Lower leg skin (tissue), 3 donors: ENCODE measurements at regions not wholly inside any gene's neighbourhood (a gene's known extent, or its start where the extent isn't known, plus 50 kb on each side); places are given as distances from the start of the nearest gene placed in this dataset.

Experiments used
- POLR2A ChIP-seq, 2 donors: fragments of 450-650 bp; IDR thresholded peaks; one replicate each; pipeline ENCODE4 v1.6.1; 2016 to 2017; ENCODE audit warnings: antibody characterized with exemption in 2 of 2, mild to moderate bottlenecking in 1 of 2, moderate library complexity in 1 of 2
- TF ChIP-seq, protein P1 (sequence below), 3 donors: fragments of 450-650 bp; IDR thresholded peaks; one replicate each; pipeline ENCODE4 v1.5.1; 2016; ENCODE audit warnings: antibody characterized with exemption in 3 of 3, mild to moderate bottlenecking in 3 of 3, moderate library complexity in 2 of 3

DNA sequence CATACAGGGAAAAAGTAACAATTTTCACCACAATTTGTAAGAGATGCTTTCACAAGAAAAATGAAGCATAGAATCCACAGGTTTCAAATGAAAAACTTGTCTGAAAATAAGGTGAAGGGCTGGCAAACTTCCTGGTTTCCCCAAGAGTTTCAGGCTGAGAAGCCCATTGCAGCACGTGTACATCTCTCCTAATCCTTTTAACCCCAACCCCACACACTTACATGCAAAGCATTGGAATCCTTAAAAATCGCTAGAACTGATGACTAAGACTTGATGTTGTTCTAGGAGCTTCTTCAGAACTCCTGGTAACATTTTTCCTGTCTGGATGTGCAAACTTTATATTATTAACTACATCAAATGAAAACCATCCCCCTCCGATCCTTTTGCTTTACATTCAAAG is 317.8 kb upstream of the RGMB start:
- TF ChIP-seq, protein P1, sequence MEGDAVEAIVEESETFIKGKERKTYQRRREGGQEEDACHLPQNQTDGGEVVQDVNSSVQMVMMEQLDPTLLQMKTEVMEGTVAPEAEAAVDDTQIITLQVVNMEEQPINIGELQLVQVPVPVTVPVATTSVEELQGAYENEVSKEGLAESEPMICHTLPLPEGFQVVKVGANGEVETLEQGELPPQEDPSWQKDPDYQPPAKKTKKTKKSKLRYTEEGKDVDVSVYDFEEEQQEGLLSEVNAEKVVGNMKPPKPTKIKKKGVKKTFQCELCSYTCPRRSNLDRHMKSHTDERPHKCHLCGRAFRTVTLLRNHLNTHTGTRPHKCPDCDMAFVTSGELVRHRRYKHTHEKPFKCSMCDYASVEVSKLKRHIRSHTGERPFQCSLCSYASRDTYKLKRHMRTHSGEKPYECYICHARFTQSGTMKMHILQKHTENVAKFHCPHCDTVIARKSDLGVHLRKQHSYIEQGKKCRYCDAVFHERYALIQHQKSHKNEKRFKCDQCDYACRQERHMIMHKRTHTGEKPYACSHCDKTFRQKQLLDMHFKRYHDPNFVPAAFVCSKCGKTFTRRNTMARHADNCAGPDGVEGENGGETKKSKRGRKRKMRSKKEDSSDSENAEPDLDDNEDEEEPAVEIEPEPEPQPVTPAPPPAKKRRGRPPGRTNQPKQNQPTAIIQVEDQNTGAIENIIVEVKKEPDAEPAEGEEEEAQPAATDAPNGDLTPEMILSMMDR (IDR thresholded peaks at IDR 0.05), result no peak
- TF ChIP-seq POLR2A (IDR thresholded peaks at IDR 0.05), result no peak
